GM18873 (cell line): ENCODE measurements at regions not wholly inside any gene's neighbourhood (a gene's known extent, or its start where the extent isn't known, plus 50 kb on each side); places are given as distances from the start of the nearest gene placed in this dataset.
"Not testable (repeated sequence)": the region's sequence is repeated elsewhere in the genome, so short reads cannot be mapped to it uniquely, and the experiment has no call there.

ENCODE experiments used
- ATAC-seq: cut with Tn5 transposase; IDR thresholded peaks from one replicate; pipeline ENCODE4 v1.9.1; 2021; ENCODE audit warnings: mild to moderate bottlenecking, moderate library complexity, moderate number of reproducible peaks; ENCODE audit not compliant: unreplicated experiment, low FRiP score

DNA sequence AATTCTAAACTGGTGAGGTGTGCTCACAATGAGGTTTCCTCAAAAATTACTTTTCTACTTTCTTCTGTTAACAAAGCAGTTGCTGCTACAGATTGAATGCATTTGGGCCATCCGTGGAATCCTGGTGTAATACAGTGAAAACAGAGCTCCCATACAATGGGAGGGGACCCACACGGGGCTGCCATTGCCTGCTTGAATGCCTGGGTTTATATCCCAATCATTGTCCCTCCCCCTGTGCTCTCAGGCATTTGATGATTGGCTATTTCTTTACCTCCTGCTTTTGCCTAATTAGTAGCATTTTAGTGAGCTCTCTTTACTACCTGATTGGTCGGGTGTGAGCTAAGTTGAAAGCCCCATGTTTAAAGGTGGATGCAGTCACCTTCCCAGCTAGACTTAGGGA, 52.9 kb upstream of the CSF1 start:
- not testable (repeated sequence) for ATAC-seq

DNA sequence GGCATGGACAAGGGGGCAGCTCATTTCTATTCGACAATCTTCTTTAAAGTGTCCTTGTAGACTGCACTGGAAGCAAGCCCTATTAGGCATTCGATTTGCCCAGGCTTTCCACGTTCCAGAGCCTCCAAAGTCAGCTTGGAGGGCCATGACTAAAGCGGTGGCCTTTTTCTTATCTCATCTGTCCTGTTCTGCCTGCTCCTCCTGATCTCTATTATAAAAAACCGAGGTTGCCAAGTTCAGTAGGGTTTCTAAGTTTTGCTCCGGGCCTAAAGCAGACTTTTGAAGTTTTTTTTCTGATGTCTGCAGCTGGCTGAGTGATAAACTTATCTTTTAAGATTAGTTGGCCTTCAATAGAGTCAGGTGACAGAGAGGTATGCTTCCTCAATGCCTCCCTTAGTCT, 54.7 kb upstream of the CSF1 start:
- not testable (repeated sequence) for ATAC-seq

DNA sequence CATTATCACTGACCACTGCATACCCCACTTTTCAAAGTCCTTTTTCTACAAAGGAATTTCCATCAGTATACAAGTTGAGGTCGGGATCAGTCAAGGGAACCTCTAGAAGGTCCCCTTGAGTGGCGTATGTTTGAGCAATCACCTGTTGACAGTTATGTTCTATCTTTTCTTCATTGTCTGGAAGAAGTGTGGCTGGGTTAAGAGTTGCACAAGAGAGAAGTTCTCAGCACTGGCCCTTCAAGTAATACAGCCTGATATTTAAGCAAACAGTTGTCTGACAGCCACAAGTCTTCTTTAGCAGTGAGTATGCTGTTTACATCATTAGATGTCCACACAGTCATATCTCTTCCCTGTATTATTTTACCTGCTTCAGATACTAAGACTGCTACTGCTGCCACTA, 56.7 kb upstream of the CSF1 start:
- ATAC-seq, result not testable (repeated sequence)

DNA sequence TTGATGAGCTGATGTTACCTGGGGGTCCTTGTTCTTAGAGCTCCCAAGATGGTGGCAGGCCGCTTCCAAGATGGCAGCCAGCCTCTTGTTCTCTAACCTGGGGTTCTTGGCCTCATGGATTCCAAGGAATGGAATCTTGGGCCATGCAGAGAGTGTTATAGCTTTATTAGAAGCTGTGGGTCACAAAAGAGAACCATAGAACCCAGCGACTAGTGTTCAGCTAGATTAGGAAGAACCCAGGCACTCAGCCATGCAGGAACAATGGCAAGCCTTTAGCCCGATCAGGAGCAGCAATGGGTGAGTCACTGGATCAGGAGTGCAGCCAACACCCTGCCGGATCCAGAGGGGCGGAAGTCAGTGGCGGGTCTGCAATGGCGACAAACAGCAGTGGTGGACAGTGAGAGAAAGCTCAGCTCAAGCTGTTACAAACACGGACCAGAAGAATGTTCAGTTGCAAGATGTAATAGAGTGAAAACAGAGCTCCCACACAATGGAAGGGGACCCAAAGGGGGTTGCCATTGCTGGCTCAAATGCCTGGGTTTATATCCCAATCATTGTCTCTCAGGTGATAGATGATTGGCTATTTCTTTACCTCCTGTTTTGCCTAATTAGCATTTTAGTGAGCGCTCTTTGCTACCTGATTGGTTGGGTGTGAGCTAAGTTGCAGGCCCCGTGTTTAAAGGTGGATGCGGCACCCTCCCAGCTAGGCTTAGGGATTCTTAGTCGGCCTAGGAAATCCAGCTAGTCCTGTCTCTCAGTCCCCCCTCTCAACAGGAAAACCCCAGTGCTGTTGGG, 58.2 kb upstream of the CSF1 start:
- ATAC-seq, result not testable (repeated sequence)

DNA sequence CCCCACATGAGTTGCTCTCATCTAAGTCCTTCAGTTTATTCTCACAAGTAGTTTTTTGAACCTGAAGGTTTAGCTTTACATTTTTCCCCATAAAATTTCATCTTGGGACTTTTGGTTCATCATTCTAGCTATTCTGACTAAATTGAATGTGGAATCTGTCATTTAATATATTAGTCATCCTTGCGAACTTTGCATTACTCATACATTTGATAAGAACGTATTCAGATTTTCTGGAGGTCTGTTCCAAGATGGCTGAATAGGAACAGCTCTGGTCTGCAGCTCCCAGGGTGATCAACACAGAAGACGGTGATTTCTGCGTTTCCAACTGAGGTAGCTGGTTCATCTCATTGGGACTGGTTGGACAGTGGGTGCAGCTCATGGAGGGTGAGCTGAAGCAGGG, 59.8 kb upstream of the CSF1 start:
- no peak for ATAC-seq

DNA sequence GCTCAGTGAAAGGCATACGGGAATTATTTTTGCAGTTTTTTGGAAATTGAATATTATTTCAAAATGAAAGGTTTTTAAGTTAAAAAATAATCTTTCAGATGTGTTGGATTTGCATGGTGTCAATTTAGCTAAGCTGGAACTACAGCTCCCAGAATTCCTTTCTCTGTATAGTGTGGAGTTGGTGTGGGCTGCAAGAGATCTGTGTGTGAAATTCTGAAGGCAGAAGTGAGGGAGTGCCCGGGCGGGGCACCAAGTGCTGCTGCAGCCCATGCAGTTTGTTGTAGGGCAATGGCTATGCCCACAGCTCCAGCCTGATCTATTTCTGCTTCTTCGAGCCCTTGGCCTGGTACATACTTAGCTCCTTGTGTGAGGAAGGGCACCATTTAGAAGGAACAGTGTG, 60.5 kb upstream of the CSF1 start:
- no peak for ATAC-seq

DNA sequence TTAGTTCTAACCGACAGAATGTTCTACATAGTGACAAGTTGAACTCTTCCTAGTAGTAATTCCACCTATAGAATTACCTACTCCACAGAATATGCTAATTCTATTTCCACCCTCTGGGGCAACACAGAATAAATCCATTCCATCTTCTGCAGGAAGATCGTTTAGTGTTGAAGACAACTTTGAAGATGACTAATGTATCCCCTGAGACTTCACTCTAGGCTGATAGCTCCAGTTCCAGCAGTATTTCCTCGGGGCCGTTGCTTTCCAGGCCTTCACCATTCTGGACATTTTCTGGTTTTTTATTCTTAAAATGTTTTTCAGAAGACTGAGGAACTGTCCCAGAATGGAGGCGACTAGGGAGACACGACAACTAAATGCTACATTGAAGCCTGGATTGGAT, 61.0 kb upstream of the CSF1 start:
- ATAC-seq, result no peak

DNA sequence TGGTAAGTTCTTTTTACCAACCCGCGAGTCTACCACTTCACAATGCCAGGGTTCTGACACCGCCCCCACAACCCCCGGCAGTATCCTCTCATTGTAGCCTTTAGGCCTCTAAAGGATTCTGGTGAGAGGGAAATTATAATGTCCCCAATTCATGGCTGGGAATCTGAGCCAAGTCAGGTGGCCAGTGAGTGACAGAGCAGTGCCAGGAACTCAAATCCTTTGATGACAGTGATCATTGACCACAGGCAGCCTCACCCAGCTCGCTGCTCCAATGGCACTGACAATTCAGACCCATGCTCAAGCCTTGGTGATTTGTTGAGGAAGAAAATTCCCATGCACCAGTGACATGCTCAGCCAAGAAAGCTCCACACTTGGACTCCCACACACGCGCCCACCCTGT, 63.4 kb upstream of the CSF1 start:
- ATAC-seq, result no peak

DNA sequence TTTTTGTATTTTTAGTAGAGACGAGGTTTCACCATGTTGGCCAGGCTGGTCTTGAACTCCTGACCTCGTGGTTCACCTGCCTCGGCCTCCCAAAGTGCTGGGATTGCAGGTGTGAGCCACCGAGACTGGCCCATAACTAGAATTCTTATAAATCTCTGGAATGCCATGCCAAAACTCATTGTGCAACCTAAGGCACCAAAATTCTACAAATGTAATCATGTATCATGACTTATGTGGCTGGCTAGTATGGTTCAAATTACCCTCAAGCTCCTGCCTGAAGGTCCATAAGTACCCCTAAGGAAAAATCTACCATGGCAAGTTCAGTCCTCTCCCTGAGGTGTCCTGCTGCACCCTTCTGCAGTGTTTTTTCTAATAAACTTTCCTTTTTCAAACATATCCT, 63.8 kb upstream of the CSF1 start:
- no peak for ATAC-seq

DNA sequence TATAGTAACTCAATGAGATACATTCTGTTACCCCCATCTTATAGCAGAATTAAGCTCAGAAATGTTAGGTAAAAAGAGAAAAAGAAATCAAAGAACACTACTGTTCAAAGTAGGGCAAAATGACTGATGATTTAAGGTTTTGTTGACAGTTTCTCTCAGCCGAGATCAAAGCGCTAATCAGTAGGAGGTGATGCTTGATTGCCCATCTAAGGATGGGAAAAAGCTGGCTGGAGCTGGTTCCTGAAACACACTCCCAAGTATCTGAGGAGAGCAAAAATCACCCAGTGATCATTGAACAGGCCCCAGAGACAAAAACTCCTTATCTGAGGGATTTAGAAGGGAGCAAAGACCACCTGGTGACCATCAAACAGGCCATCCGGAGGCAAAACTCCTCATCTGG, 64.5 kb upstream of the CSF1 start:
- ATAC-seq, result no peak

DNA sequence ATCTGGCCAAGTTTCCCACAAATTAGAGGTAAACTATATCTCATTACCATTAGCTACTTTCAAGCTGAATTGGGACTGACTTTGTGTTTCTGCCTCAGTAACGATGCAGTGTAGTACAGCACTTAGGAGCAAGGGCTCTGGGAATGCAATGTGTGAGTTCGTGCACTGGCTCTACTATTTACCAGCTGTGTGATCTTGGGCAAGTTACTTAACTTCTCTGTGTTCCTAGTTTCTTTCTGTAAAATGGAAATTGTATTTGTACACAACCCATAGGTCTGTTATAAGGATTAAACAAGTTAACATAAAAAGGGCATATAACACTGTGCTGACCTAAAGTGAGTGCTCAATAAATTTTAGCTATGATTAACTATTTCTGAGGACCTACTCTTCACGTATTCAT, 65.0 kb upstream of the CSF1 start:
- no peak for ATAC-seq

DNA sequence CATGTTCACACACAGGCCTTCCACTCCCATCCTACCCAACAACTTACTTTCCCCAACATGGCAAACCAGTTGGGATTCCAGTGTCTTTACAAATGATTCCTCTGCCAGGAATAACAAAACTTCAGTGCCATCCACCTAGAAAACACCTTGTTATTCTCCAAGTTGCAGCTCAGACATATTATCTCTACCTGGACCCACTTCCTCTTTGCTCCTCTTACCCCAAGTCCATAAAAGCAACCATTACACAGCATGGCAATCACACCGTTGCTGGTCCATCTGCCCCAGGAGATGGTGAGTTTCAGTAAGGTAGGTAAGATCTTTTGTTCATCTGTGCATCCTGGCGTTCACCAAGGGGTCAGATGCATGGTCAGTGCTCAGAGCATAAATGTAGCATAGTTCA, 66.0 kb upstream of the CSF1 start:
- no peak for ATAC-seq

DNA sequence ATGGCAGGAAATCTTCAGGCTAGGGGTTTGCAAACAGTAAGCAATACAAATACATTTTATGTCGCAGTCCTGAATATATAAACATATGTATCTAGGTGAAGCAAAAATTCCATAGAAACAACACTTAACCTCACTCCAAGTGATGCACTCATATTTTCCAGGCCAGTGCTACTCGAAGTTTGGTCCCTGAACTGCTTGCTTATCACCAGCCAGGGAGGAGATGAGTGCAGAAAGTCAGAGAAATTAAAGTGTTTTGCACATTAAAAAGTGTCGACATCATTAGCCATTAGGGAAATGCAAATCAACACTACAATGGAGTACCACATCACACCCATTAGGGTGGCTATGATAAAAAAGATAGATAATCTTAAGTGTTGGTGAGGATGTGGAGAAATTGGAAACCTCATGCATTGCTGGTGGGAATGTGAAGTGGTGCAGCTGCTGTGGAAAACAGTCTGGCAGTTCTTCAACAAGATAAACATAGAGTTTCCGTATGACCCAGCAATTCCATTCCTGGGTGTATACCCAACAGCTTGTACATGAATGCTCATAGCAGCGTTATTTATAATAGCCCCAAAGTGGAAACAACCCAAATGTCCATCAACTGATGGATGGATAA, 70.5 kb upstream of the CSF1 start:
- ATAC-seq, result no peak

DNA sequence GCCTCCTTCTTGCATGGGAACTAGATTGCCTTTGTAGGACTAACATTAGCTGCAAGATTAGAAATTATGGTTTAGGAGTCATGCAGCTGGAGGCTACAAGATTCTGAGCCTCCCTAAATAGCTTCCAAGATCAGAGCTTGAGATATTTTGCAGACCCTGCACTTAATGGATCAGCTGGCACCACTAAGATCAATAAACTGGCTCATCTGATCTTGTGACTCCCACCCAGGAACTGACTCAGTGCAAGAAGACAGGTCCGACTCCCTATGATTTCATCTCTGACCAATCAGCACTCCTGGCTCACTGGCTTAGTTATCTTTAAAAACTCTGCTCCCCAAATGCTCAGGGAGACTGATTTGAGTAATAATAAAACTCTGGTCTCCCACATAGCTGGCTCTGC, 71.4 kb upstream of the CSF1 start:
- not testable (repeated sequence) for ATAC-seq

DNA sequence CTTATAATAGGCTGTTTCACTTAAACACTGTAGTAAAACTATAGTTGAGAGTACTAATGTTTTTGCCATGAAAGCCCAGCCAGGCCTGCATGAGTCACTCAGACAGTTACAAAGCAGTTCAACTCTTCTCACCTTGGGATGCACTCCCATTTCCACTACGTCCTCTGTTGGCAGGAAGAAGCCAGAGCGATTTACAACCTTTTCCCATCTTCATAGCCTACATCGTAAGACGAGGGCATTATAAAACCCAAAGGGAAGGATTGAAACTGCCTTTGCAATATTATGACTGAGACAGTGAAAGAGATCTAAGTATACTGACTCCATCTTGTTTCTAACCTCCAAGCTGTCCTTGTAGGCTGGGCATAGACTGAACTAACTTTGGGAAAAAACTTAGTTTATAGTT, 71.8 kb upstream of the CSF1 start:
- no peak for ATAC-seq

DNA sequence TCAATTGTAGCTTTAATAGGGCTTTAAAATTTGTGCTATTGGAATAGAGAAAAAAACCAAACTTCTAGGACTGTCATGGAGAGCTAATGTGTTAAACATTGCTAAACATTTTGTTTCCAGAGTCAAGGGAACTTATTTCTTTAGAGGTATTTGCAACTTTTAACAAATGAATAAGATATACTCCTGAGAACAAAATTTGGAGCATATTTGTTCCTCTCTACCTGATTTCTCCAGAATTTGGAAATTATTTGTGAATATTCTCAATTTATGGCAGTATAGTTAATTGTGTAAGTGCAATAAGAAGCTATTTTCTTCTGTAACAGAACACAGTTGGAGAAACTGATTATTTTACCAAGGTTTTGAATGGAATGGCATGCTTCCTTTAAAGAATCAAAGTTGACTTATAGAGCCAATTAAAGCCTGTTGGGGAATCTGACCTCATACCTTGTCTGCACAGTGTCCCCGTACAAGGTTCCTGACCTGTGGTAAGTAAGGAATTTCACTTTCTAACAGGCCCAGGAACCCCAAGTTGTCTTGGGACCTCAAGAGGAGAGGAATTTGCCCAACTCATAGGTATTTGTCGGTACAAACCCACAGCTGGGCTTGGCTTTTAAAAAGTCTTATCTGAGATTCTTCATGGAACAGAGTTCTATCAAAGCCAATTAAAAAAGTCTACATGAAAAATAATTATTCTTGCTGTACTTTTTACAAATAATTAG, 72.6 kb upstream of the CSF1 start:
- no peak for ATAC-seq

DNA sequence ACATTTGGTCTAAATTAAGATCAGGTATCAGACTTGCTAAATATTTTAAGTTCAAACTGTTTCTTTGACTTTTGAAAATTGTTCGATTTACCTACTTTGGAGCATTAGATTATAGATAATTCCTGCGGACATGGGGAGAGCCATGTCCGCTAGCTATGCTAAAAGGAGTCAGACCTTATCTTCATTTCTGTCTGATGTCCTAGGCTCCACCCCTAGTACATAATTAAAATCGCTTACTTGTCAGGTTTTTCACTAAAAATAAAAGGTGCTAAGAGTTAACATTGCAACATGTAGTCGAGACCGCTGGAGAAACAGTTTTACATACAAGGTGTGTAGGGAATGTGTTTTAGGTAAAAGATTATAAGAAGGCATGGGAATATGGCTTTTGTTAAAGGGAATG, 71.9 kb upstream of the EPS8L3 start:
- not testable (repeated sequence) for ATAC-seq

DNA sequence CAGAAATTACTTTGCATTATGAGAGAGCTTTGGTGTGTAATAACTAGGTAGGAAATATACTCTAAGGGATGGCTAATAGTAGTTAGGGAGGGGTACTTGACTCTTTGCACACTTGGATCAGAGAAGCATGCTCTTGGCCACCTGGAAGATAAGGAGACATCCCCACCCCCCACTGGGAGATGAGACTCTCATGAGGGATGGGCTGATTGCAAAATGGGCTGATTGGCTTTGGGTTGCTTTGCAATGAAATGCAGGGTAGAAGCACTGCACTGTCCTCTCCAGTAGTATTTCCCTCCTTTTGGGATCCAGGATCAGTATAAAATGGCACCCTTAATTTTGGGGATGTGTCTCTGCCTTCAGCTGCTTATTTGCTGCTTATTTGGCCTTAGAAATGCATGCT, 71.2 kb upstream of the EPS8L3 start:
- ATAC-seq, result no peak

DNA sequence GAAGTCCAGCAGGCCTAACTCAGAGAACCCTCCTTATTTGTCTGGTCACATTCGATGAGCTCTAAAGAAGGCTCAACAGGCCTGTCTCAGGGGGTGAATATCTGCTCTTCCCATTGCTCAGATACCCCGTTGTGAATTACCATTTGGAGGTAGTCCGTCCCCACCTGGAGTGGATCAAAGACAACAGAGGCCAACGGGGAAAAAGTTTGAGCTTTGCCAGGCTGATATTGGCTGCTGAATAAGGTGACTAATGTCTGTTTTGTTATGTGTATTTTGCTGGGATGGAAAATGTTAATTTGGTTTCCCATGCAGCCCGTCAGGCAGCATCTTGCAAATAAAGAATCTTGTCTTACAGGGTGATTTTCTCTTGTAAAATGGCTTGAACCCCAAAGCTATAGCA, 69.2 kb upstream of the EPS8L3 start:
- no peak for ATAC-seq

DNA sequence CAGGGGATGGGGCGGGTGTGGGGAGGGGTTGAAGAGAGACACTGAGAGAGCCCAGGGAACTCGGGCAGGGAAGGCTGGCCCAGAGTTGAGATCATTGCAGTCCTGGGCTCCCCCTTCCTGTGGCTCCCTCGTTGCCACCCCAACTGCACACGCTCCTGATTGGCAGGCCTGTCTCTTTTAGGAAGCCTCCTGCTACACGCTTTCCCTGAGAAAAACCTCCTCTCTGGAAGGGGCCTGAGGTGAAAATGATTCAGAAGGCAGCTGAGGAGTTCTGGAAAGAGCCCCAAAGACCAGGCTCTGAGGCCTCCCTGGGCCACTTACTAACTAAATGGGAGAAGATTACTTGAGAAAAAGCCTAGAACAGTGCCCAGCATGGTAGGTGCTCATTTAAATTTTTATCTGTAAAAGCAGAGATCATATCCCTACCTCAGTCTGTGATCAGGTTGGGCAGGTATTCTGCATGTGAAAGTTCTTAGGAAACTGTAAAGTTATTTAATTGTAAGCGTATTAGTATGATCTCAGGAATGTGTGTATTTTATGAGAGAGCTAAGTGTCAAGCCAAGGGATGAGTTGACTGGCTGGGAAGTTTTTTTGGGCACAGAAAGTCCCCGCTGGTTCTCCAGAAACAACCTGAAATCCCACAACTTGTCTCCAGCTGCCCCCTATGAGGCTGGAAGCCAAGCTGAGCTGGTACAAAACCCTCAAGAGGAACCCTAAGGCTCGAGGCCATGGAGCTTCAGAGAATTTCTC, 65.2 kb upstream of the EPS8L3 start:
- ATAC-seq, result no peak

DNA sequence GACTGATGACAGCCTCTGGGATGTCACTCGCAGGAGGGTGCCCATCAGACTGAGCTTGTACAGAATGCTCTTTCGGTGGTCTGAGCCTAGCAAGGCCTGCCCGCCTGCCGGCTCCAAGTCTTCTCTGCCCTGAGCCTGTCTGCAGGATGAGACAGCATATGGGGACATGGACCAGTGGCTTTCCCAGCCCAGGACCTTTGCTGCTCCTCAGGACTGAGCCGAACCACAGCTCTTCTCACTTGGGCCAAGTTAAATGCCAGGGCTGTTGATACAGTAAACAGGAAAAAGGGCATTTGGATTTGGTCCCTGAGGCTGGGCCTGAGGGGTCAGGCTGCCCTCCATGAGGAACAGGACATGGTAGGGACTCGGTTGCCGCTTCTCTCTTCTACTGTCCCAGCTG, 64.3 kb upstream of the EPS8L3 start:
- no peak for ATAC-seq
